ENCODE measurements at regions not wholly inside any gene's neighbourhood (a gene's known extent, or its start where the extent isn't known, plus 50 kb on each side); places are given as distances from the start of the nearest gene placed in this dataset.

GRCh38 chr12:90181216-90181615, 472.6 kb upstream of the ATP2B1 start:
- DNase-seq (ENCODE audit: low spot score): no peak
- TF ChIP-seq CTCF (conservative IDR thresholded peaks at IDR 0.05; ENCODE audit: low read depth): no peak
- no peak overlapping the region for H3K27ac ChIP-seq
- ChIA-PET POLR2A (ENCODE audit: low non-redundant PET) (no interaction called here), CTCF (interaction anchor here (0.6 kb wide), 1 partner anchor 23 kb away, joined by 4 read pairs; no protein-coding TSS in a partner anchor)

GRCh38 chr12:90174956-90175355, 466.3 kb upstream of the ATP2B1 start:
- POLR2A ChIA-PET (ENCODE audit: low non-redundant PET): no interaction called here
- no peak for DNase-seq (ENCODE audit: low spot score)
- no peak for TF ChIP-seq CTCF (conservative IDR thresholded peaks at IDR 0.05; ENCODE audit: low read depth)
- H3K27ac ChIP-seq: no peak overlapping the region
- CTCF ChIA-PET: no interaction called here

GRCh38 chr12:90174198-90174510, 465.5 kb upstream of the ATP2B1 start:
- ChIA-PET CTCF (no interaction called here), POLR2A (ENCODE audit: low non-redundant PET) (no interaction called here)
- no peak overlapping the region for H3K27ac ChIP-seq
- peak; percentile 3 for DNase-seq (ENCODE audit: low spot score)
- TF ChIP-seq CTCF (conservative IDR thresholded peaks at IDR 0.05; ENCODE audit: low read depth): no peak

- TF ChIP-seq CTCF (conservative IDR thresholded peaks at IDR 0.05; ENCODE audit: low read depth): no peak
- no peak for DNase-seq (ENCODE audit: low spot score)
- ChIA-PET CTCF (no interaction called here), POLR2A (ENCODE audit: low non-redundant PET) (no interaction called here)
- H3K27ac ChIP-seq: no peak overlapping the region
These were observed 465.0 kb upstream of the ATP2B1 start for GRCh38 chr12:90173499-90174197.

GRCh38 chr12:90172524-90172923, 463.9 kb upstream of the ATP2B1 start:
- POLR2A ChIA-PET (ENCODE audit: low non-redundant PET): no interaction called here
- no peak for TF ChIP-seq CTCF (conservative IDR thresholded peaks at IDR 0.05; ENCODE audit: low read depth)
- no peak for DNase-seq (ENCODE audit: low spot score)
- H3K27ac ChIP-seq: no peak overlapping the region
- CTCF ChIA-PET: no interaction called here

- POLR2A ChIA-PET (ENCODE audit: low non-redundant PET): no interaction called here
These were observed 462.1 kb upstream of the ATP2B1 start for GRCh38 chr12:90170740-90171139.

More at GRCh38 chr12:90170740-90171139, 462.1 kb upstream of the ATP2B1 start:
- DNase-seq (ENCODE audit: low spot score): no peak
- H3K27ac ChIP-seq: no peak overlapping the region
- CTCF ChIA-PET: no interaction called here
- TF ChIP-seq CTCF (conservative IDR thresholded peaks at IDR 0.05; ENCODE audit: low read depth): no peak
